H9 (cell line): ENCODE measurements at regions not wholly inside any gene's neighbourhood (a gene's known extent, or its start where the extent isn't known, plus 50 kb on each side); places are given as distances from the start of the nearest gene placed in this dataset.

ENCODE experiments used
- DNase-seq: peaks from one replicate; pipeline ENCODE4 v3.0.0-alpha.2; 2017
- H2AFZ ChIP-seq: one replicate; pipeline ENCODE4 v1.6.1; 2013; ENCODE audit warnings: mild to moderate bottlenecking, low read length, control low read depth, moderate library complexity
- H2AK5ac ChIP-seq: 2 replicates; pipeline ENCODE4 v1.6.1; 2013; ENCODE audit warnings: low read length, control low read depth, mixed read lengths; ENCODE audit not compliant: insufficient read length
- H2BK120ac ChIP-seq: one replicate; pipeline ENCODE4 v1.6.1; 2013; ENCODE audit warnings: low read depth, mild to moderate bottlenecking, low read length, control low read depth, inconsistent platforms; ENCODE audit not compliant: poor library complexity, severe bottlenecking
- H2BK12ac ChIP-seq: 2 replicates; pipeline ENCODE4 v1.6.1; 2013; ENCODE audit warnings: low read length, control low read depth, mixed read lengths, low read depth; ENCODE audit not compliant: insufficient read length
- H2BK15ac ChIP-seq: 2 replicates; pipeline ENCODE4 v1.6.1; 2013; ENCODE audit warnings: low read depth, low read length, control low read depth
- H2BK20ac ChIP-seq: one replicate; pipeline ENCODE4 v1.6.1; 2013; ENCODE audit warnings: low read depth, mild to moderate bottlenecking, low read length, control low read depth, inconsistent platforms; ENCODE audit not compliant: poor library complexity, severe bottlenecking
- H2BK5ac ChIP-seq: 2 replicates; pipeline ENCODE4 v1.6.1; 2013; ENCODE audit warnings: low read length, control low read depth, mixed read lengths; ENCODE audit not compliant: insufficient read length
- H3K14ac ChIP-seq: 2 replicates; pipeline ENCODE4 v1.6.1; 2013; ENCODE audit warnings: low read length, control low read depth; ENCODE audit not compliant: insufficient read depth
- H3K18ac ChIP-seq: 2 replicates; pipeline ENCODE4 v1.6.1; 2013; ENCODE audit warnings: low read depth, mild to moderate bottlenecking, mixed read lengths, low read length, control low read depth; ENCODE audit not compliant: insufficient read length
- H3K23ac ChIP-seq: 2 replicates; pipeline ENCODE4 v1.6.1; 2013; ENCODE audit warnings: low read length, control low read depth, mixed read lengths, low read depth; ENCODE audit not compliant: insufficient read length
- H3K23me2 ChIP-seq: 2 replicates; pipeline ENCODE4 v1.6.1; 2013; ENCODE audit warnings: low read depth, mild to moderate bottlenecking, mixed read lengths, low read length, control low read depth; ENCODE audit not compliant: insufficient read length, poor library complexity, severe bottlenecking
- H3K27ac ChIP-seq: 2 replicates; pipeline ENCODE4 v1.5.1; 2013; ENCODE audit warnings: low read length, control low read depth, mixed read lengths, low read depth; ENCODE audit not compliant: insufficient read length
- H3K27me3 ChIP-seq: 2 replicates; pipeline ENCODE4 v1.6.1; 2013; ENCODE audit warnings: low read length, control low read depth, inconsistent platforms; ENCODE audit not compliant: insufficient read depth
- H3K4ac ChIP-seq: 2 replicates; pipeline ENCODE4 v1.6.1; 2013; ENCODE audit warnings: low read depth, mild to moderate bottlenecking, control low read depth, inconsistent platforms, low read length, moderate library complexity
- H3K4me1 ChIP-seq: 2 replicates; pipeline ENCODE4 v1.6.1; 2013; ENCODE audit warnings: low read length, control low read depth, inconsistent platforms; ENCODE audit not compliant: insufficient read depth
- H3K4me2 ChIP-seq: 2 replicates; pipeline ENCODE4 v1.6.1; 2013; ENCODE audit warnings: low read length, control low read depth, mixed read lengths; ENCODE audit not compliant: insufficient read length, insufficient read depth
- H3K56ac ChIP-seq: 2 replicates; pipeline ENCODE4 v1.6.1; 2013; ENCODE audit warnings: low read depth, mild to moderate bottlenecking, mixed read lengths, low read length, control low read depth; ENCODE audit not compliant: insufficient read length
- H3K79me1 ChIP-seq: 2 replicates; pipeline ENCODE4 v1.6.1; 2013; ENCODE audit warnings: low read depth, mild to moderate bottlenecking, moderate library complexity, low read length, control low read depth, inconsistent platforms; ENCODE audit not compliant: insufficient read depth, poor library complexity, severe bottlenecking
- H3K79me2 ChIP-seq: 2 replicates; pipeline ENCODE4 v1.6.1; 2013; ENCODE audit warnings: low read length, control low read depth, inconsistent platforms; ENCODE audit not compliant: insufficient read depth
- H3K9ac ChIP-seq: 2 replicates; pipeline ENCODE4 v1.6.1; 2013; ENCODE audit warnings: low read length, control low read depth, mixed read lengths; ENCODE audit not compliant: insufficient read length; ENCODE audit errors: extremely low read depth
- H3K9me3 ChIP-seq: one replicate; pipeline ENCODE4 v1.6.1; 2013; ENCODE audit warnings: low read depth, low read length, inconsistent platforms; ENCODE audit not compliant: control insufficient read depth
- H3T11ph ChIP-seq: one replicate; pipeline ENCODE4 v1.6.1; 2013; ENCODE audit warnings: mild to moderate bottlenecking, low read length, control low read depth, inconsistent platforms
- H4K20me1 ChIP-seq: one replicate; pipeline ENCODE4 v1.6.1; 2013; ENCODE audit not compliant: control insufficient read depth, insufficient read length, insufficient read depth
- H4K5ac ChIP-seq: 2 replicates; pipeline ENCODE4 v1.6.1; 2013; ENCODE audit warnings: low read depth, mild to moderate bottlenecking, mixed read lengths, low read length, control low read depth; ENCODE audit not compliant: insufficient read length
- H4K8ac ChIP-seq: replicated peaks from 2 replicates; pipeline ENCODE4 v1.6.1; 2013; ENCODE audit warnings: low read length, control low read depth, mixed read lengths, low read depth; ENCODE audit not compliant: insufficient read length
- H4K91ac ChIP-seq: 2 replicates; pipeline ENCODE4 v1.6.1; 2013; ENCODE audit warnings: low read depth, mild to moderate bottlenecking, moderate library complexity, mixed read lengths, low read length, control low read depth; ENCODE audit not compliant: insufficient read length
- H3K27ac Mint-ChIP-seq, 3 experiments: 2 replicates in 2 of 3; 3 replicates in 1 of 3; pipeline ENCODE4 v1.8.0; 2020 to 2021; ENCODE audit warnings: mixed read lengths in 3 of 3, mild to moderate bottlenecking in 1 of 3, moderate library complexity in 1 of 3
- H3K27me3 Mint-ChIP-seq: 2 replicates; pipeline ENCODE4 v1.8.0; 2021; ENCODE audit warnings: low read depth, mild to moderate bottlenecking, moderate library complexity, mixed read lengths
- H3K36me3 Mint-ChIP-seq, 3 experiments: 2 replicates in 2 of 3; 3 replicates in 1 of 3; pipeline ENCODE4 v1.8.0; 2020 to 2021; ENCODE audit warnings: low read depth in 3 of 3, mixed read lengths in 3 of 3; ENCODE audit not compliant: insufficient read depth in 1 of 3
- H3K4me1 Mint-ChIP-seq, 2 experiments: 2 replicates each; pipeline ENCODE4 v1.8.0; 2020; ENCODE audit warnings: mixed read lengths in 2 of 2
- H3K4me3 Mint-ChIP-seq, 2 experiments: 2 replicates in 1 of 2; 3 replicates in 1 of 2; pipeline ENCODE4 v1.8.0; 2020 to 2021; ENCODE audit warnings: mild to moderate bottlenecking in 2 of 2, mixed read lengths in 2 of 2, moderate library complexity in 1 of 2
- H3K9me3 Mint-ChIP-seq, 2 experiments: 2 replicates in 1 of 2; 3 replicates in 1 of 2; pipeline ENCODE4 v1.8.0; 2020; ENCODE audit warnings: mild to moderate bottlenecking in 2 of 2, mixed read lengths in 2 of 2, moderate library complexity in 1 of 2
- CTCF ChIP-seq: fragments of 200-600 bp; sonication (generic); conservative IDR thresholded peaks from 3 replicates; pipeline ENCODE4 v1.8.0; 2021; ENCODE audit warnings: antibody characterized with exemption, mild to moderate bottlenecking
- WGBS: extraction: QIAGEN DNeasy Blood & Tissue Kit; methylation state at CpG from one replicate; pipeline ENCODE4 v1.1.7; 2013; ENCODE audit warnings: missing lambda C conversion rate, low lambda C conversion rate, mixed read lengths; ENCODE audit not compliant: insufficient read length; ENCODE audit errors: extremely low coverage; 5-methylcytosine and 5-hydroxymethylcytosine counted together

- Histone ChIP-seq H4K20me1 (no peaks in the 10 kb centered on the region), H3K4ac (no peak overlapping the region), H3K18ac (no peak overlapping the region), H4K91ac (no peak overlapping the region), H2BK15ac (no peak overlapping the region), H3K79me1 (no peaks in the 10 kb centered on the region), H3K4me1 (no peaks in the 10 kb centered on the region), H2BK5ac (no peak overlapping the region), H2AK5ac (no peak overlapping the region), H3K9me3 (no peaks in the 10 kb centered on the region), H3K23me2 (no peaks in the 10 kb centered on the region), H2BK120ac (no peak overlapping the region), H3K14ac (no peak overlapping the region), H2BK20ac (no peak overlapping the region), H2BK12ac (no peak overlapping the region), H3K56ac (no peak overlapping the region), H3K27me3 (no peaks in the 10 kb centered on the region), H4K5ac (no peak overlapping the region), H3K9ac (no peak overlapping the region), H3K79me2 (no peaks in the 10 kb centered on the region), H4K8ac (no peak overlapping the region), H3K23ac (no peak overlapping the region), H3K4me2 (no peak overlapping the region), H3T11ph (no peak overlapping the region), H2AFZ (no peak overlapping the region), H3K27ac (no peak overlapping the region)
- H3K9me3 Mint-ChIP-seq: peaks cover 7 to 10% of the 10 kb centered on the region in 2 experiments; a peak in 2 of 5 replicates
- H3K36me3 Mint-ChIP-seq: peaks cover 0 to 7% (median 0%) of the 10 kb centered on the region in 3 experiments; a peak in 3 of 7 replicates
- no peaks in the 10 kb centered on the region for H3K4me1 Mint-ChIP-seq
- no peak overlapping the region for H3K4me3 Mint-ChIP-seq
- DNase-seq: no peak
- no CpG with 5 or more reads among the region's 41 CpGs for WGBS
- no peaks in the 10 kb centered on the region; the same call in 1 of the 2 replicates for H3K27me3 Mint-ChIP-seq
- no peak for TF ChIP-seq CTCF
- no peak overlapping the region for H3K27ac Mint-ChIP-seq
These were observed 890.6 kb upstream of the LRRTM1 start for GRCh38 chr2:81195017-81195773.
